ENCODE measurements at regions not wholly inside any gene's neighbourhood (a gene's known extent, or its start where the extent isn't known, plus 50 kb on each side); places are given as distances from the start of the nearest gene placed in this dataset.
A peak's percentile ranks its signal among the peaks of the same experiment; 100 is the strongest.
"Not testable (repeated sequence)": the region's sequence is repeated elsewhere in the genome, so short reads cannot be mapped to it uniquely, and the experiment has no call there.

DNA sequence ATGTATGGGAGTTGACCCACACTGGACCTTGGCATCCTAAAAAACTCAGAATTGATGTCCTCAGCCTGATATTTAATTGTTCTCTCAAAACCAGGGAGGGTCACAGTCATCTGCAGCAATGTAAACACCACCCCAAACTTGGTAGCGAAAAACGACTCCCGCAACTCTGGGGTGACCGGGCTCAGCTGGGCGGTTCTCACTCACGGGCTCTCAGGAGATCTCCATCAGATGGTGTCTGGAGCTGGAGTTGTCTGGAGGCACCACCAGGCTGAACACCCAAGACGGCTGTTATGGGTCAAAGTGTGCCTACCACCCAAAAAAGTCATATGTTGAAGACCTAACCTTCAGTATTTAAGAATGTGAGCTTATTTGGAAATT, 50.9 kb upstream of the NXT1 start:
- DNase-seq, result no peak

DNA sequence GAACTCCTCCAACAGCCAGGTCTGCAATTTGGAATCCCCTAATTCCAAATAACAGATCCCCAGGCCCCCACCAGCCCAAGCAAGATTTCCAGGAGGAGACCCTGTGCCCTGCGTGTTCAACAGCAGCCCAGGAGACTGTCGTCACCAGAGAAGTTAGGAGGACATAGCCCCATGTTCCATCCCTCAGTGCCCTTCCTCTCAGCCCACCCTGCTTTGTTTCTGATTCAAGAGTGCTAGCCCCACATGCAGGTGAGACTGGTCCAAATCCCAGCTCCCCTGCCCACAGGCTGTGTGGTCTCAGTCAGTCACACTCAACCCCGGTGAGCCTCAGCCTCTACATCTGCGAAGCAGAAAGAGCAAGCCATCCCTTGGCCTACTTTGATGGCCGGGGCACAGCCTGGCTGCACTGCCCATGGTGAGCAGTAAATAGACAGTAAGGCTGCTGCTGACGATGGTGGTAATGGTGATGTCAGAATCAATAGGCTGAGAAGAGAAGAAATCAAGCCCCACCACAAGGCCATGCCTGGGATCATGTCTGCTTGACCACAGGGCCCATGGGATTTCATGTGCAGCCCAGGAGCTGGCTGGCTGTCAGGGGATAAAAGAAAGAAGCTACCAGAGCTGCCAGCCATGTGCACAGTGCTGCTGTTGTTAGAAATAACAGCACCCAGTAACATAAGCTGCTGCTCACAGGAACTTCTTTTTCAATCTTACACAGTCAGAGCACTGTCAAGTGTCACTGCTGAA, 51.5 kb upstream of the NXT1 start:
- DNase-seq, result no peak

DNA sequence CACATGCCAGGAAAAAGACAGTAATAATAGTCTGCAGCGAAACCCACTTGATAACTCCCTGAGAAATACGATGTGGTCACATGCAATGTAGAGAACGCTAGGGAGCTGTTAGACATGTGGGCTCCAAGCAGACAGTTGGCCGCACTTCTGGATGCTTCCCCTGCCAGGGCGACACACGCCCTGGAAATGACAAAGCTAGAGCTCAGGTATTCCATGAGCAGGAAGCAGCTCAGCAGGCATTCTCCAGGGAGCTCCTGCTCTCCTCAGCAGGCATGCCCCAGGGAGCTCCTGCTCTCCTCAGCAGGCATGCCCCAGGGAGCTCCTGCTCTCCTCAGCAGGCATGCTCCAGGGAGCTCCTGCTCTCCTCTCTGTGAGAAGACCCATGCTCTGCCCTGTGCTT, 52.4 kb upstream of the NXT1 start:
- DNase-seq, result no peak

DNA sequence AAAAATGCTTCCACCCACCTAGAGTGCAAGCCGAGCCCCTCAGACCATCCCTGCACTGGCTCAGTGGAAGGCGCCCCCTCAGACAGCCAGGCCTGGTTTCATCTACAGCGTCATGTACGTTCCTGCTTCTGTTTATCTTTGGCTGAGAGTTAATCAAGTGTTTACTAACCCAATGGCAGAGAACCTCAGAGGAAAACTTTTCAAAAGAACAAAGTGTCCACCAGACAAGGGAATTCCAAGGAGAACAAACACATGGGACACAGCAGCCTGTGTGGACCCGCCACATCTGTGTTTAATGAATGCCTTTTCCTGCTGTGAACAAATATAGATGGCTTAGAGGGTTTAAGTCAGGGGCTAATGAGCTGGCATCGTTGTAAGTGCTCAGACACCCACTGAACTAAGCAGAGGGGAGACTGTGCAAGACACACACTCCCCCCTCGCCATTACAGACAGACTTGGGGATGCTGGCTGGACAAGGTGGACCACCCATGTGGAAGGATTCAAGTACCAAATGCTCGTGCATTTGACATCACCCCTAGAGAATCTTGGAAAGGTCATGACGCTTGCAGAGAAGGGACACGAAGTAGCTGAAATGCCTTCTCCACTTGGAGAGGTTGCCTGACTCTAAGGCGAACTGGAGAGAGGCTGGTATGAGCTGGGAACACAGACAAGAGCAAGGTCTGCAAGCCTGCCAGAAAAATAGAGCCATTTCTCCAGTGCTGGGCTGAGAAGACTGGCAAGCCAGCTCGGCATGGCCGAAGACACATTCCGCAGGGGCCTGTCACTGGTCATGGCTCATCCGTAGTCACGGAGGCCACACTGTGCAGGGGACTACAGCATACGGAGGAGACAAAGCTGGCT, 53.5 kb upstream of the NXT1 start:
- peak; percentile 45 for DNase-seq

DNA sequence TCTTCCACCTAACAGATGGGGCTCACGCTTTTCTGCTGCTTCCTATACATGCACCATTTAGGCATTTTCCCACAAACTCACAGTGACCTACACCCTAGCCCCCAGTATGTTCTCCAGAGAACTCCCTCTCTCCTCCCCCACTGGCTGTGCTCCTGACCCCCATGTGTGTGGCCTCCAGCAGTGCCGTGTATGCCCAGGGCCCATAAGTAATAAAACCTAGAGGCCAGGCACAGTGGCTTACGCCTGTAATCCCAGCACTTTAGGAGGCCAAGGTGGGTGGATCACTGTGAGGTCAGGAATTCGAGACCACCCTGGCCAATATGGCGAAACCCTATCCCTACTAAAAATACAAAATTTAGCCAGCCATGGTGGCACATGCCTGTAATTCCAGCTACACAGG, 54.7 kb upstream of the NXT1 start:
- DNase-seq, result no peak

DNA sequence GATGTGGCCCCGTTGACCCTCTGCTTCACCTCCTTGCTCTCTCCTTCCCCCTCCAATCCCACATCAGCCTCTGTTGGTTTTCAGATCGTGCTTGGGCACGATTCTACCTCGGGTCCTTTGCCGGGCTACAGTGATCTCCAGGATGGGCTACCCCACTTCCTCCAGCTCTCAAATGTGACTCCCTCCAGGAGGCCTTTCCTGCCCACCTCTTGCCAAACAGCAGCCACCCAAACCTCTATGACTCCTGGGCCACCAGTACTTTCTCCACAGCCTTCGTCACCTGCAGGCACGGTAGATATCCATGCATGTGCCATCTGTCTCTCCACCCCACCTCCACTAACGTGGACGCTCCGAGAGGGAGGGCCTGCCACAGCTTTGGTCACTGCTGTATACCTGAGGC, 55.9 kb upstream of the NXT1 start:
- DNase-seq, result no peak

DNA sequence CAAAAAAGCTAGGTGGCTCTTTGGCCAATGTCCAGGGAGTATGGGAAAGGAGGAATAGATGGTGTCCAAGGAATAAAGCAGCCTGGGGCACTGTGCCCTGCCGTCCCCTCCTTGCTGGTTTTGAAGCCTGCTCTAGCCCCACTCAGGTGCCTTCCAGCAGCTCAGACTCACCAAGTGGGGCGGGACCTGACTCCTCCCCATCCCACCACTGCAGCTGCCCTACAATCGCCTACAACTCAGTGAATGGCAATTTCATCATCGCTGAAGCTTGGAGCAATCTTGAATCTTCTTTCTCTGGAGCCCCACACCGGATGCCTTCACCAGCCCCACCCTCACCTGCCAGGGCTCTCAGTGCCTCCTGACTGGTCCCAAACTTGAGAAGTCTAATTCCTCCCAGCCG, 56.4 kb upstream of the NXT1 start:
- no peak for DNase-seq

DNA sequence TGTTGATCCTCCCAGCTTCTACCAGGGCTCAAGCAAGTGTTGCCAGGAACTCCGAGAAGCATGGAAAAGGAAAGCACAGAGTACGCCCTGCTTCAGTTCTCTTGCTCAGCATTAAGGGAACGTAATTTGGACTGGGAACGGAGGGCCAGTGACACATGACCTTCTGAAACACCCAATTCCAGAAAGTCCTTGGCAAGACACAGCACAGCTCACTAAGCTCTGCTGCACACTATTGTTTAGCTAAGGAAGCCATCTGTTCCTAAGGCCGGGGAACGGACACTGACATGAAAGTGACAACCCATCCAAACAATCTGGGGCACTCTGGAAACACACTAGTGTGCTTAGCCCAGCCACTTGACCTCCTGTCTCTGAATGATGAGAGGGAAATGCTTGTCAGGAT, 56.9 kb upstream of the NXT1 start:
- DNase-seq, result no peak

DNA sequence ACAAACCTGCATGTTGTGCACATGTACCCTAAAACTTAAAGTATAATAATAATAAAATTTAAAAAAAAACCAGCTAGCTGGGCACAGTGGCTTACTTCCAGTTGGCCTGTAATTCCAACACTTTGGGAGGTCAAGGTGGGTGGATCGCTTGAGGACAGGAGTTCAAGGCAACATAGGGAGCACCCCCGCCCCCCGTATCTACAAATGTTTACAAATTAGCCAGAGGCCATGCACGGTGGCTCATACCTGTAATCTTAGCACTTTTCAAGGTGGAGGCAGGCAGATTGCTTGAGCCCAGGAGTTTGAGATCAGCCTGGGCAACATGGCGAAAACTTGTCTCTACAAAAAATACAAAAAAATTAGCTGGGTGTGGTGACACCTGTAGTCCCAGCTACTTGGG, 58.3 kb upstream of the NXT1 start:
- not testable (repeated sequence) for DNase-seq

DNA sequence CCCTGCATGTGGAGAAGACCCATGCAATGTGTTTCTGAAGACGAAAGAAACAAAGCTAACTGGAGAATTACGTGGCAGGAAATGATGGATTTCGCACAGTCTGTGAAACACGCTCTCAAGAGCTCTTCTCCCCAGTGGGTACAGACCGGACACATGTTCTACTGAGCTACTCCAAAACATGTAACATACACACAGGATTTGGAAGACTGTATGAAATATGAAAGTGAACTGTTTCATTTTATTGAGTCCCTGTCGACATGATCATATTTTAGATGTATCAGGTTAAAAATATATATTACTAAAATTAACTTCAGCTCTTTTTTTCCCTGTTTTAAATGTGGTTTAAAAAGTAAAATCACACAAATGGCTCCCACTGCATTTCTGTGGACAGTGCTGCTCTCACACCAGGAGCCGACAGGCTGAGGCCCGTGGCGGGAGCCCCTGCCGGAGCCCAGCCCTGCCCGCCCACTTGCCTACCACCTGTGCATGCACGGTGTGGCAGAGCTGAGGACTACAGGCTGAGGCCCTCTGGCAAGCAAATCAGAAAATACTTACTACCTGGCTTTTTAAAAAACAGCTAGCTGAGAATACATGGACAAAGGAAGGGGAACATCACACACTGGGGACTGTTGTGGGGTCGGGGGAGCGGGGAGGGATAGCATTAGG, 58.9 kb upstream of the NXT1 start:
- DNase-seq, result no peak

DNA sequence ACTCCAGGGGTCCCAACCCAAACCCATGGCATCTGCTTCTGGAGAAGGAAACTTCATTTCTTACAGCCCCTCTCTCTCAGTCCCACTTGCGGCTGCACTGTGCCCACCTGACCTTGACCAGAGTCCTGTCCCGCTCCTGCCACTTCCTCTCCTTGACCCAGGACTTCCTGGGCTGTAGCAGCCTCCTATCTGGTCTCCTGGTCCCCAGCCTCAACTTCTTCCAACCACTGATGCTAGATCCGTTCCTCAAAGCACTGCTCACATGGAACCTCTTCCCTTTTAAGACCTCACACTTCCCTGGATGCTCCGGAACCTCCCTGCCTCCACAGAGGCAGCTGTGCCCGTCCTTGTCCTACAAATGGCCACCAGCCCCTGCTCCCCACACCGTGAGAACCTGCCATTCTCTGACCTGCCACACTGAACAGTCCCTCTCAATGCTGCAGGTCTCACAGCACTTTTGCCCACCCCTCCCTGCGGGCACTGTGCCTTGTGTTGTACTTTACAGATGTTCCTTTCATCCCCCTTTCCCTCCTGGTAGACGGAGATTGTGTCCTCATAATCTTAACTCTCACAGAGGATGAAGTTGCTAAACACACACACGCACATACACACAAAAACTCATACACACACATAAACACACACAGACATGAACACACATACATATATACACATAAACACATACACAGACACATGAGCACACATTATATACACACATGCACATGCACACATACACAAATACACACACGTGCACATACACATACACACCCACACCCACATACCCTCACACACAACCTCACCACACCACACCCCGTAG, 59.6 kb upstream of the NXT1 start:
- no peak for DNase-seq

DNA sequence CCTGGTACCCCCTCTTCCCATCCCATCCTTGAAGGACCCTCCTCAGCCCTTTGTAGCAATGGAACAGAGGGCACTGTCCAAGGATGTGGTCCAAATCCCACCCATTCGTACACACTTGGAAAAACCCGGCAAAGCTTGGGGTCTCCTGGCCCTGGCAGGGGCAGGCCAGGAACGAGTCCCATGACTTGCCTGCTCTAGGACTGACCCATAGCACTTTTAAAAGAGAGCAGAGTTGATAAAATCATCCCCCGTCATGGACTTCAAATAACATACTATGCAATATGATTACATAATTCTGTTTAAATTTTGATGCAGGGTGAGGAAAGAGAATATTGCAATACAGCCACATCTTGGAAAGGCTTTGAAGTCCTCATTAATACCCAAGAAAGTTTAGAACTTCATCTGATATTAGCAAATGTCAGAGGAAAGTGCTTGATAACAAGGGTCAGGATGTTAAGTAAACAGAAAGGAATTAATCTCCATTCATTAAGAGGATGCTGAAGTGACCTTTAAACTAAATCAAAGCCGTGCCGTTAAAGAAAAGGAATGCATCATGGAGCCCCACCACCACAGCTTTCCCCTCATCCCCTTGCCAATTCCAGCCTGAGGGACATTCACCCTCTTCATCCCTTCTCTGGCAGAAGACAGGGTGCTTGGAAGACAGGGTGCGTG, 60.7 kb upstream of the NXT1 start:
- no peak for DNase-seq

DNA sequence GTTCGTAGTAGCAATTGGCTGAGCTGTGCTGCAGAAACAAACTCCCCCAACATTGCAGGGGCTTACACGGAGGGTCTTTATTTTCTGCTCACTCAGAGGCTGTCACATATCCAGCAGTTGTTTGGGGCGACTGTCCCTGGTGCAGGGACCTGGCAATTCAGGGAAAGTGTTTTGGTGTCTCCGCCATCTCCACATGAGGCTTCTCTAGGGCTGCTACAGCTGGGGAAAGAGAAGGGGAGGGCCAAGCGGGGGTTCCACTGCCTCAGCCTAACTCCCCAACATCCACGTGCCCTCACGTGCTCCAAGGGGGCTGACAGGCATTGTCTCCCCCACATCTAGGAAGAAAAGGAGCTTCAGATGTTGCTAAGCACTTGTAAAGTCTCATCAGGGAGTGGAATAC, 61.3 kb upstream of the NXT1 start:
- no peak for DNase-seq

DNA sequence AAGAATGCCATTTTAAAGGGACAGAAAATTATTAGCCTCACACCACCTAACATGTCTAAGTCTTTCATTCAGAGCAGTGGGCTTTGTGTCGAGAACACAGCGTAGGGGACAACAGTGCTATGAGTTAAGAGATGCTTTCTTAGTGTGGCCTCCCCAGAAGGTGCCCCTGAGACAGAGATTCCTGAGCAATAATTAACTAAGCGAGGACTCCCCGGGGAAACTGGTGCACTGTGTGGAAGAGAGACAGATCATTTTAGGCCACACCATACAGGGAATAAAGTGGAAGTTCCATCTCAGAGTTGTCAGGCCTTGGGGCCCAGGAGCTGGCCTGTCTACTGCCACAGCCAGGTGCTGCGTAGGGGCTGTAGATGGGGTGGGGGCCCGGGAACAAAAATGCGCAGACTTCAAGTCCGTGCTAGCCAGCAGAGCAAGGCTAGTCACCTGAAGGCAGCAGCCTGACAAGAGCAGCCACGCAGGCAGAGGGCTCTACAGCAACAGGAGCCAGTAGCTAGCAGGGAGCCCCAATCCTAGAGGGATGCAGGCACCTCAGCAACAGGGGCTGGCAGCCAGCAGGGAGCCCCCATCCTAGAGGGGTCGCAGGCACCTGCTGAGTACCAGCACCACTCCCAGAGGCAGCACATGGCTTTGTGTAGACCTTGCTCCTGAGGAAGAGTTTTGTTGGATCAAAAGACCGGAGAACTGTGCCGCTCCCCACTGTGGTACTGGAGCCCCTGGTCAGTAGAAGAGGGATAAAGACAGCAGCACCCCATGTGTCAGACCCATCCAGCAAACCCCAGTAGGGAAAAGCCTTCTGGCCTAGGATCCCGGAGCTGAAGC, 63.0 kb upstream of the NXT1 start:
- no peak for DNase-seq

DNA sequence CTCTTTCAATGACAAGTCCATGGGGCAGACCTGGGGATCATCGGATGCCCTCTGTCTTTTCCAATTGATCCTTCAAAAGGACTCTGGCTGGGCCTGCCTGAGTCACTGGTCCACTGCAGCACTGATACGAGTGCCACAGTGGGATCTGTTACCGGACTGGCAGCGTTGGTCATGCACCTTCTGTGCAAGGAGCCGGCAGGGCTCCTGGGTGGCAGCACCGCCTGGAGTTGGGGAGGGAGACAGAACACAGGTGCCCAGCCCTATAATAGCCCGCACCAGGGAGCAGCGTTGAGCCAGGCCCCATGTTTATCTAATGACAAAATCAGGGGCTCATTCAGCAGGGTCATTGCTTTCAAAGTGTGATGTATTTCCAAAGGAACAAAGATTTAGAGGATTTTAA, 64.2 kb upstream of the NXT1 start:
- DNase-seq, result no peak

DNA sequence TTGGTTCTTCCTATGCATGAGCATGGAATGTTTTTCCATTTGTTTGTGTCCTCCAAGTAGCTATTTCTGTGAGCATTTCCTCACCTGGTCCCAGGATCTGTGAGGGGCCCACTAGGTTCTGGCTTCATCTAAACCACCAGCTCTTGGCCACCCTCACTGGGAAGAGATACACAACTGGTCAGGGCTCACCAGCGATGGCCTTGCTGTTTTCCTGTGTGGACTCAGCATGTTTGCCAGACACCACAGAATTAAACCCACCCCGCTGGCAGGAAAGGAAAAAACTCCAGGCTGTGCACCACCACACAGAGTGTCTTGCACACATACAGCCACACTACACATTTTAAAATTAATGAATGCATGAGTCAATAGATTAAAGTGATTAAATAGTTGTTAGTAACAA, 65.1 kb upstream of the NXT1 start:
- DNase-seq, result no peak

DNA sequence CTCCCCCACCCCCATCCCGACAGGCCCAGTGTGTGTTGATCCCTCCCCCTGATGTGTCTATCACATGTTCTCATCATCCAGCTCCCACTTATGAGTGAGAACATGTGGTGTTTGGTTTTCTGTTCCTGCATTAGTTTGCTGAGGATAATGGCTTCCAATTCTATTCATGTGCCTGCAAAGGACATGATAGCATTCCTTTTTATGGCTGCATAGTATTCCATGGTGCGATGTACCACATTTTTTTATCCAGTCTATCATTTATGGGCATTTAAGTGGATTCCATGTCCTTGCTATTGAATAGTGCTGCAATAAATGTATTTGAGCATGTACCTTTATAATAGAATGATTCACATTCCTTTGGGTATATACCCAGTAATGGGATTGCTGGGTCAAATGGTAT, 66.6 kb upstream of the NXT1 start:
- DNase-seq, result no peak

DNA sequence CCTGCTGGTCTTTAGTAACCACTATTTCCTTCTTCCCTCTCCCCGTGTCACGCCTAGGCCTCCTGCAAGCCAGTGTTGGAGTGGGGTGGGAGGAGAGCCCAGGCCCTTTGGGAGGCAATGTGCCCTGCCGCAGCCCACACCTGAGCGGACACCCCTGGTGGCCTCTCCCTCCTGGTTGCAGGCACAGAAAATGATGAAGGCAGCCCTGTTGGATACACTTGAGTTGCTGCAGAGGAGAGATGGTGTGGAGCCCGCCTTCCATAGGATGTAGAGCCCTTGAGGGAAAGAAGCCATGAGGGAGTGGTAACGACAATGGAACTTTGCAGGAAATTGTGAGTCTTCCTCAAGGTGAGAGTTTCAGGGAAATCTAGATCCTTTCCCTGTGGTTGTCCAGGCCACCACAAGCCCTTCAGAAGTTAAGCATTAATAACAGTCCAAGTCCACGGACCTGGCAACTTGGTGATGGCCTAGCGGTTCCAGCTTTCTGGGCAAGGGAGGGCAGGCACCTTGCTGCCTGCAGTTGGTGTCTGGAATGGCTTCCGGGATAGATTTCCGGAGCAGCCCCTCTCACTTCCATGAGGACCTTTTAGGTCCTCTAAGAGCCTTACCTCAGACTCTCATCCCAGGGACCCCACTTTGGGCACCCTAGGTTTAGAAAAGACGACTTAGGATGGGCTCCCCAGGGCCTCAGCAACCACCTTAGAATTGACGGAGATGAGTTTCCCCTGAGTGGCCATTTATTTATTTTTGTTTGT, 67.3 kb upstream of the NXT1 start:
- no peak for DNase-seq

DNA sequence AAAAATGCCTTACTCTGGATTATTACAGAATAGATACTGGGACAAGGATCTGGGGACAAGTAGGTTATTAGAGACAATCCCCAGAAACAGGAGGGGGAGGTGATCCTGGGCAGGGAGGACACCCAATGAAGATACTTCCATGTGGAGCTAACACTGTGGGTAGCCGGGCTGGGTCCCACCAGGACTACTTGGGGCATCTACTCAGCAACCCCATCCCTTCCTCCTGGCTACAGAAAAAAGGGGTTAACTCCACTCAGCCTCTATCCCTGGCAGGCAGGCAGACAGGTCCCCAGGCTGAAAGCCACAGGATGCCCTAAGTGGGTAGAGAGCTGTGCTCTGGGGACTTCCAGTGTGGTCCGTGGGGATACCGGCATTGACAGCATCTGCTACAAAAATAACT, 68.0 kb upstream of the NXT1 start:
- DNase-seq, result no peak

DNA sequence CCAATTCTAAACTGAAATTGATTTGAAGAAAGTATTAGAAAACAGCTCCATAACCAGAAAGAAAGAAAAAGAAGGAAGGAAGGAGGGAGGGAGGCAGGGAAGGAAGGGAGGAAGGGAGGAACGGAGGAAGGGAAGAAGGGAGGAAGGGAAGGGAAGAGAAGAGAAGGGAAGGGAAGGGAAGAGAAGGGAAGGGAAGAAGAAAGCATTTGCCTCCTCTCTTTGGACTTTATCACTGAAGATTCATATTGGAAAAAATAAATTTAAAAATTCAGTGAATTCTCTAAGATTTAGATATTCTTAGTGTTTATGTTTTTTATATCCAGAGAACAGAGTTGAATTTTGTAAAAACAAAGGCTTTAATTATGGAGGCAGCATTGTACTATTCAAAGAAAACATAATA, 68.5 kb upstream of the NXT1 start:
- DNase-seq, result no peak

DNA sequence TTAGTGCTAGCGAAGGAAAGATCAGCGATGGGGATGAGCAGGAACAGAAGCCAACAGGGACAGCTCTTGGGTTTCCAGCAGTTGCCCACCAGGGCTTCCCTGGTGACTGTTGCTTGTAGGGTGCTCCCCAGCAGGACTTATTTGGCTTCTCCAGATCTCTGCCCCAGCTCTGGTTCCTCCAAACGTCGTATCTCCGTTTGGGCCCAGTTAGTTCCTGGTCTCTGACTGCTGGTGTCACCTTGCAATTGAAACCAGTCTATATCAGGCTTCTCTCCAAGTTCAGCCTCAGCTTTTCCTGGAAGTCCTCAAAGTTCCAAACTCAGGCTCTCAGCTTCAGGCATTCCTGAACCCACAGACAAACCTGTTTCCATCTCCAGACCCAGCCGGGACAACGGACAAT, 70.8 kb upstream of the NXT1 start:
- no peak for DNase-seq

Measured in retina (tissue), 1 donor.